ENCODE measurements at regions not wholly inside any gene's neighbourhood (a gene's known extent, or its start where the extent isn't known, plus 50 kb on each side); places are given as distances from the start of the nearest gene placed in this dataset.

- TF ChIP-seq CTCF (IDR thresholded peaks at IDR 0.05) (no peak), POLR2A (IDR thresholded peaks at IDR 0.05; ENCODE audit: low read depth) (no peak), POLR2AphosphoS5 (IDR thresholded peaks at IDR 0.05) (no peak)
These were observed 801.4 kb downstream of the BCKDHB start for GRCh38 chr6:80907831-80908230.

Measured in esophagus muscularis mucosa (tissue), 3 donors.